SKM-1 (cell line): ENCODE measurements at regions not wholly inside any gene's neighbourhood (a gene's known extent, or its start where the extent isn't known, plus 50 kb on each side); places are given as distances from the start of the nearest gene placed in this dataset.
"Not testable (repeated sequence)": the region's sequence is repeated elsewhere in the genome, so short reads cannot be mapped to it uniquely, and the experiment has no call there.

Experiments
- DNase-seq: peaks from one replicate; lab custom pipeline; 2025; ENCODE audit not compliant: unreplicated experiment; lab: John Stamatoyannopoulos, UW

GRCh38 chr10:37067576-37067975 lies 57.8 kb upstream of the ANKRD30A start:
- DNase-seq: no peak

- DNase-seq: not testable (repeated sequence)
Measured at GRCh38 chr10:37062296-37062695, 63.1 kb upstream of the ANKRD30A start.

- no peak for DNase-seq
Measured at GRCh38 chr10:37057261-37057660, 68.1 kb upstream of the ANKRD30A start.

- DNase-seq: no peak
Measured at GRCh38 chr10:37053476-37053875, 71.9 kb upstream of the ANKRD30A start.

- DNase-seq: not testable (repeated sequence)
Measured at GRCh38 chr10:37049982-37050381, 75.4 kb upstream of the ANKRD30A start.

- DNase-seq: not testable (repeated sequence)
Measured at GRCh38 chr10:37044319-37044718, 81.1 kb upstream of the ANKRD30A start.

GRCh38 chr10:37035853-37036252 lies 89.5 kb upstream of the ANKRD30A start:
- DNase-seq: no peak

GRCh38 chr10:37015498-37015897 lies 109.9 kb upstream of the ANKRD30A start:
- no peak for DNase-seq

GRCh38 chr10:37010741-37011140 lies 114.7 kb upstream of the ANKRD30A start:
- DNase-seq: no peak

- DNase-seq: not testable (repeated sequence)
Measured at GRCh38 chr10:37008276-37008675, 117.1 kb upstream of the ANKRD30A start.

- DNase-seq: no peak
Measured at GRCh38 chr10:37003126-37003525, 122.3 kb upstream of the ANKRD30A start.

- not testable (repeated sequence) for DNase-seq
Measured at GRCh38 chr10:36995806-36996205, 129.6 kb upstream of the ANKRD30A start.

GRCh38 chr10:36994886-36995285 lies 130.5 kb upstream of the ANKRD30A start:
- no peak for DNase-seq

GRCh38 chr10:36989233-36989632 lies 136.2 kb upstream of the ANKRD30A start:
- no peak for DNase-seq

- no peak for DNase-seq
Measured at GRCh38 chr10:36946598-36946997, 178.8 kb upstream of the ANKRD30A start.

- DNase-seq: no peak
Measured at GRCh38 chr10:36943544-36943943, 181.9 kb upstream of the ANKRD30A start.

- DNase-seq: no peak
Measured at GRCh38 chr10:36942616-36943015, 182.8 kb upstream of the ANKRD30A start.

GRCh38 chr10:36903040-36903439 lies 222.4 kb upstream of the ANKRD30A start:
- DNase-seq: no peak

GRCh38 chr10:36899652-36900051 lies 225.7 kb upstream of the ANKRD30A start:
- no peak for DNase-seq

- peak; percentile 7 for DNase-seq
Measured at GRCh38 chr10:36888925-36889573, 236.3 kb upstream of the ANKRD30A start.

GRCh38 chr10:36886303-36886891 lies 239.0 kb upstream of the ANKRD30A start:
- no peak for DNase-seq

- DNase-seq: no peak
Measured at GRCh38 chr10:36885746-36886145, 239.7 kb upstream of the ANKRD30A start.

- DNase-seq: no peak
Measured at GRCh38 chr10:36882781-36883180, 242.6 kb upstream of the ANKRD30A start.
